Activated CD8-positive, alpha-beta memory T cell treated with anti-CD3 and anti-CD28 coated beads for 4 hours (primary cell): ENCODE measurements at regions not wholly inside any gene's neighbourhood (a gene's known extent, or its start where the extent isn't known, plus 50 kb on each side); places are given as distances from the start of the nearest gene placed in this dataset.

Experiments used
- DNase-seq, 2 donors: peaks; one replicate each; pipeline ENCODE4 v3.0.0-alpha.2; 2020; ENCODE audit warnings: low read depth in 2 of 2

GRCh38 chr3:182455011-182455410, 338.3 kb upstream of the ATP11B start:
- DNase-seq: no peak

DNA sequence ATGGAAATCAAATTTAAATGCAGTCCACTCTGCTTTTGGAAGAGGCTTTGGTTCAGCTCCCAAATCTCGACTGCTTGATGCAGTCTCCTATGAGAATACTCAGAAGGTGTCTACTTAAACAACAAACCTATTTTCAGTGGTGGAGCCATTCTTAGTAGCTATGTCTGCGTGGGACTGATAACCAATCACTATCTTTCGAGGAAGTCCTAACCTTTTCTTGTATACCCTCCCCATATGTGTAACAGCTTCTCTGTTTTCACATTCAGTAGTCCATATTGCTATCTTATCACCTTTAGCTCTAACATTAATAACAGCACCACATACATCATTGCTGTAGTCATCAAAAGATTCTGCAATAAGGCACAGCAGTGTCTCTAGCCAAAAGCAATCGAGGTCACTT, 333.0 kb upstream of the ATP11B start:
- DNase-seq: no peak

GRCh38 chr3:182462152-182462551, 331.2 kb upstream of the ATP11B start:
- no peak for DNase-seq

GRCh38 chr3:182464513-182465145, 328.7 kb upstream of the ATP11B start:
- DNase-seq: no peak

DNA sequence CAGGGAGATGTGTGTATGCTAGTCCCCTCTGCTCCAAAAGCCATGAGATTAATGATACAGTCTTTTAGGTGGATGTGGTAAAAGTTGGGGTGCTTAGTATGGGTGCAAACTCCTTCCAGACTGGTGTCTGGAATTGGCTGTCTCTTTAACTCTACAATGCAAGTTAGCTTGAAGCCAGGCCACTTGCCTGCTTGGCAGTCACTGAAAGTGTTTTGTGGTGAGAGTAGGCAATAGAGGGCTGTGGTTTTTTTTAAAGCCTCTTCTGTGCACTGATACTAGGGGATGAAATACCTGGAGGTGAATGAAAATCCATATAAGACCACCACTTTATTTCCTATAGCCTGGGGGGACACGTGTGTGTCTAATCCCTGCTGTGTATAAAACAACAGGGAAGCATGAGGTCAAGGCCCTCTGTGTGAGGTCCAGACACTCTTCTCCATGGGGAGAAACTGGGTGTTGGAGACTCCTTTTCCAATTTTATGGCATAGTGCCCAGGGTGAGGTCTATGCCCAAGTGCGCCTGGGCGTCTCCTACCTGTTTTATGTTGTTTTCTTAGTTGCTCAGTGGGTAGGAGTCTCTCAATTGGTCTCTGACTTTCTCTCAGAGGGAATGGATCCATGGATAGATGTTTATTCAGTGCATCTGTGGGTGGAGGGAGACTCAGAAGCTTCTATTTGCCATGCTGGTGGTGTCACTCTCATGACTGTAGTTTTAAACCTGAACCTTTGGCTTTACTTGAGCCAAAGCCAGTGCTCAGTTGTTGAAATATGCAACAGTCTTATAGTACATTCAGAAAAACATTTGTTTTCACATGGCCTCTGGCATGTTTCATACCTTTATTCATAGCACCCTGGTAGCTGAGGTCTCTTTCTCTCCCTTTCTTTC, 327.8 kb upstream of the ATP11B start:
- no peak for DNase-seq

DNA sequence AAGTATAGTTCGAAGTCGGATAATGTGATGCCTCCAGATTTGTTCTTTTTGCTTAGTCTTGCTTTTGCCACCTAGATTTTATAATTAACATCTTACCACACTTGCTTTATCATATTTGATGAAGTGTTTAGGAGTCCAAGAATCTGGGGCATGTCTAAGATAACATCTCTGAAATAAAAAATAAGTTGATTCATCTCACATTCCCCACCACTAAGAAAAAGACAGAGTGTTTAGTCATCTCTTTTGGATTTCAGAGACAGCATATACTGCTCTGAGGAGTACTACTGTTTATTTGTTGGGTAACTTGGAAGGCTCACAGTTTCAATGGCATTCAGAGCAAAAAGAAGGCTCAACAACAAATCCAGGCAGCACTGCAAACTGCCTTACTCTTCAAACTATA, 324.2 kb upstream of the ATP11B start:
- no peak for DNase-seq

- DNase-seq: no peak
These were observed 323.1 kb upstream of the ATP11B start for GRCh38 chr3:182470187-182470586.

DNA sequence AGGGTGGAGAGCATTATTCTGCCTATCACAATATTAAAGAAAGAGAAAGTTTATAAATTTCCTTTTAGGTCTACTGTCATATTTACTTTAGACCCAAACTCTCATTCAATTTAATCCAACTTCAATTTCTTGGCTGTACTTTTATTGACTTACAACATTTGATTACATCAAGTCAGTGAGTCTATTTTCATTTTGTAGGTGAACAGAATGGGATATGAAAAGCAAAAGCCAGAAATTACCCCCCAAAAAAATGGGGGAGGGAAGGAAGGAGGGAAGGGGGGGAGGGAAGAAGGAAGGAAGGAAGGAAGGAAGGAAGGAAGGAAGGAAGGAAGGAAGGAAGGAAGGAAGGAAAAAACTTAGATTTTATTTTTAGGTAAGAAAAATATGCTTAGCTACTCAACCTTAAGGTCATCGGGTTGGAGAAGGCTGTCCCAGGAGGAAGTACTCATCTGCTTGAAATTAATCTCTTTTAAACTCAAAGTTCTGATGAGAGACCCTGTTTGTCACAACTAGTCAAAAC, 320.1 kb upstream of the ATP11B start:
- no peak for DNase-seq

DNA sequence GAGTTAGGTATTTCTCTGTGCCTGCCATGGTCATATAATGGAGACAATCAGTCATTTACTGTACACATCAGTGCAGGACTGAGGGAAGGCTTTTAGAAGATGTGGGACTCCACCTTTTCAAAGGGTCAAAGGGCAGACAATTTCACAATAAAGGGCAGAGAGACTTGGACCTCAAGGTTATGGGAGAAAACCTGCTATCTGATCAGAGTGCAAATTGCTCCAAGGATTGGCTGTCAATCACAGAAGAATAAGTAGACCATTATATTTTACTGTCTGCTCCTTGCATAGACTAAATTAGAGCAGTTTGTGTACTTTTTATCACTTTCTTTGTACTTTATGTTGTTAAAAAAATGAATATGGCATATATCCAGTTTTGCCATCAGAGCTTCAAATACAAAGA, 314.9 kb upstream of the ATP11B start:
- no peak for DNase-seq

GRCh38 chr3:182479419-182480336, 313.6 kb upstream of the ATP11B start:
- no peak for DNase-seq

DNA sequence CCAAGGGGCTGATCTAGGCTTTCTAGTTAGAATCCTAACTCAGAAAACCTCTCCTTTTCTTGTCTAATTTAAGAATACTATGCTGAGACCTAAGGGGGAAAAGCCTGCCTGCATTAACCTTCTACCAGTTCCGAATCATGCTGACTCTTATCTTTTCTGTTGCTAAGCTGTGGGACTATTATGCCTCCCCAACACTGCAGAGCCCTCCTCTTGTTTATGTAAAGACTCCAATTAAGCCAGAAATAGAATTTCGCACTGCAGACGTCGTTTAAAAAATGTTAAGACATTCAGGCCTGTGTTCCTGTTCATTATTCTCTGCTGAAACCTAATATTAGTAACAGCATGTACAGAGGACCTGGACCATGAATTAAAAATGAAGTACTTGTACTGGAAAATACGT, 310.6 kb upstream of the ATP11B start:
- DNase-seq: no peak

- no peak for DNase-seq
These were observed 308.6 kb upstream of the ATP11B start for GRCh38 chr3:182484682-182485081.

DNA sequence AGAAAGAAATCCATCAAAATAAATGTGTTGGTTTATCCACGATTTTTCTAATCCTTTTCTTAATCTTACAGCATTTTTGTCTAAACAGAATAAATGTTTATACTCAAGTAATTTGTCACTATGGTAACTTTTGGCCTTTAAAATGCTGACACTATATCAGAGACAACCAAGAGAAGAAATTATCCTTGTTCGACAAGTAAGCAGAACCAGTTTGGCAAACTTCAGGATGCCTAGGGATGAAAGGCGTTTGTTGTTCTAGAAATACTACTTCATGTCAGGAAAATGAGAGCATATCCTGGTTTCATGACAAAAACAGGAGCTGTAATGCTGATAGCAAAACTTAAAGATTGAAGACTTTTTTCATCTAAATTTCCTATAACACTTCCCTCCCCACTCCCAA, 308.0 kb upstream of the ATP11B start:
- DNase-seq: no peak

- DNase-seq: no peak
These were observed 306.8 kb upstream of the ATP11B start for GRCh38 chr3:182486463-182486862.

DNA sequence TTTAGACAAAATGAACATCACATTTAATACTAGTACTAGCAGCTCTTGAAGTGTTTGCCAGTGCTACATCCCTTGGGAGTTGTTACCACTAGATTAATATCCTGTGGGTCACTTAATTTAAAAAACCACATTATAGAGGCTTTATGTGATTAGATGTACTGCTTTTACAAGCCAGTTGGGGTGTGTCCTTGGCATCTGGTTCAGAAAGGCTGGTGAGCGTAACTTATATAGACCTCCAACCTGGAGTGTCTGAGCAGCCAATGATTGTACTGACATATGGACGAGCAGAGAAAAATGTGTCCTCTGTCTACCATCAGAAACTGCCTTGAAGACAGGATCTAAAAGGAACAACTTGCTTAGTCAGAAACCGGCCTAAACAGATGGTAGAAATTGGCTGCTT, 306.2 kb upstream of the ATP11B start:
- DNase-seq: no peak

DNA sequence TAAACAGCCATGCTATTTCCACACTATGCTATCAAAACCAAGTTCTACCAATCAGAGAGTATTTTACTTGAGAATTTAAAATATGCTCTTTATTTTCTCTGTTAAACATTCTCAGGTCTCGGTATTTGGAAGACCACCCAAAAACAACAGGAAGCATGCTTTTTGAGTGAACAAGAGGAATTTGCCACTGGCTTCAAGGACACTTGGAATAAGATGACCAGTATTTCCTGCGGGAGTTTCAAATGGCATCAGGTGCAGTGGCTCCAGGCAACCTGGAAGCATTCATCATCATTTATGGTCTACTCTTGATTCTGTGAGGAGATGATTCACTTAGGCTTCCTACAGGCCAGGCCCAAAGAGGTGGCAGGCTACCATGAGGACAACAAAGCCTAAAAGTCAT, 305.7 kb upstream of the ATP11B start:
- DNase-seq: no peak

DNA sequence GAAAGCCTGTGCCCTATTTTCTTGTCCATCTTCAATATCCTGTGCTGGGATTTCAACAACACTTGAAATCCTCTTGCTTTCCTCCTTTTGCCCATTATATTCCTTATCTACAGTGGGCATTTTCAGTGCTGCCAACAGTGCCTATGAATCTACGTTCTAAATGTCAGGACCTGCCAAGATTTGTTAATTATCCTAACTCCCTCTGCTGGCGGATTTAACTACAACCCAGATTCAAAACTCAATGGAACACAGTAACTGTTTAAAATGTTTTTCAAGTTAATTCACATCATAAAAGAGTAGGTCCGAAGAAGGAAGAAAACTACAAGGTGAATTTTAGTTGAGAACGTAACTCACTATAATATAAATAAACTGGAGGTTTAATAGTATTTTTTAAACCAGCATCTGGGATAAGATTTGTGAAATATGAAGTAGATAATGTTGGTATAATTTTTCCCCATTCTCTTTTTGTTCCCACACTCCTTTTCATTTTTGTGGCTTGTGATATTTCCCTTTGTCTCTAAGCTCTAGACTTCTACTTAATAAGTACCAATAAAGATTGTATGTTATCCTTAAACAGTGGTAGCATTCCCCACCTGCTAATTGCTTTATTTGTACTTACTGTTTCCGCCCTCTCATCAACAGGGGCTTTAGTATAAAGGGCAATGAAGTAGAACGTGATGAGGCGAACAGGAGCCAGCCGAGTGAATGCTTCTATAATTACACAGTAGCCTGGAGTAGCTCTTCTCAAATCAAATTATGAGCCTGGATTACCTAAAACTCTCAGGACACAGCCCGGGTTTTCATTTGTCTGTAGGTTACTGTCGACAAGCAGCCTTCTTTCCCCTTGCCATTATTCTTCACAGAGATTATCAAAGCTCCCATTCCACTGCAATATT, 302.5 kb upstream of the ATP11B start:
- no peak for DNase-seq

DNA sequence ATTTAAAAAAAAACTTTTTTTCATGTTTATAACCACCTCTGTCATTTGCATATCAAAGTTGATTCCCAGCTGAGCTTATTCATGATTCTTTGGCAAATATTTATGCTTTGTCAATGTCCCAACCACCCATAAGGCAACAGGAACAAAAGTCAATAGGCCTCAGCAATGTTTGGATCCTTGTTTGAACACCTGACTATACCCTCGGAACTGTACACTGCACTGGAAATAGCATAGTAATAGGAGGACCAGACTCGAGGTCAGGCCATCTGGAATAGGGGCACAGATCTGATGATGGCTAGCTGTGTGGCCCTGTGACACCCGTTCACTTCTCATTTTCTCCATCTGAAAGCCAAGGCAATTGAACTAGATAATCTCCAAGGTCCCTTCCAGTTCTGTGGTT, 301.7 kb upstream of the ATP11B start:
- DNase-seq: no peak

DNA sequence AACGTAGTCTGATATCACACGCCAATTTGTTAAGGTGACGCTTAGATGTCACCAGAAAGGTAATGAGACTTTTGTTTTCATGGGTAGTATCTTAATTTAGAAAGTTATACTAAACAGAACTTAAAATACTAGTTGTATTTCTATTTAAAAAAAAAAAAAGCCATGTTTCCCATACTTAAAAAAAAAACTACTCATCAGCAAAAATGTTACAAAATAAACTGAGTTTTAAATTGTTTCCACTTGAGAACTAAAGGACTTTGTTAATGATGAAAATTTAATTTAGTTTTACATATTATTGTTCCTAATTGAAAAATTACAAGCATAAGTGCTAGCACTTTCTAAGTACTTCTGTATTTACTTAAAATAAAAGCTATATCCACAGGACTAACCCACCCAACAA, 300.8 kb upstream of the ATP11B start:
- DNase-seq: no peak

DNA sequence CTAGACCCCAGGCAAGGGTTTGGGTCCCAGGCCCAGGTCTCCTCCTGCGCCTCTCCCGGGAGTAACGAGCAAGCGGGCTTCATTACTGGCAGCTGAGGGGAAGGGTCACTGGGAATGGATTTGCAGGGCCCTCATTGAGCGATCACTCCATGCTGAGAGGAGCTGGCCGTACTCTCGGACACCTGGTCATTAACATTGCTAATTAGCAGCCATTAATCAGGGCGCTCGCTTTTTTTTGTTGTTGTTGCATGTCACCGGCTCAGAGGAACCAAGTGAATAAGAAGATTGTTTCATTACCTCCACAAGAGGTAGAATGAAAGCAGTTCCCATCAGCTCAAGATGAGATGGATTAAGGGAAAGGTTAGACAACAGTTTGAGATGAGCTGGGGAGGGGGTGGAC, 293.0 kb upstream of the ATP11B start:
- no peak for DNase-seq

GRCh38 chr3:182501856-182502255, 291.4 kb upstream of the ATP11B start:
- no peak for DNase-seq
